Right hindlimb (tissue), 1 donor: ENCODE measurements at regions not wholly inside any gene's neighbourhood (a gene's known extent, or its start where the extent isn't known, plus 50 kb on each side); places are given as distances from the start of the nearest gene placed in this dataset.
"Not testable (repeated sequence)": the region's sequence is repeated elsewhere in the genome, so short reads cannot be mapped to it uniquely, and the experiment has no call there.

ENCODE experiments used
- DNase-seq: peaks from one replicate; pipeline ENCODE4 v3.0.0-alpha.2; 2018

GRCh38 chr3:152583963-152584362 lies 251.0 kb upstream of the P2RY1 start:
- DNase-seq, result peak; percentile 43

- no peak for DNase-seq
Measured at GRCh38 chr3:152586974-152587373, 248.0 kb upstream of the P2RY1 start.

GRCh38 chr3:152587861-152588260 lies 247.1 kb upstream of the P2RY1 start:
- DNase-seq, result no peak

GRCh38 chr3:152589644-152590043 lies 245.3 kb upstream of the P2RY1 start:
- no peak for DNase-seq

GRCh38 chr3:152591515-152591914 lies 243.4 kb upstream of the P2RY1 start:
- no peak for DNase-seq

GRCh38 chr3:152593242-152593641 lies 241.7 kb upstream of the P2RY1 start:
- no peak for DNase-seq

GRCh38 chr3:152595975-152596821 lies 238.7 kb upstream of the P2RY1 start:
- DNase-seq, result peak; percentile 51

GRCh38 chr3:152596832-152597231 lies 238.1 kb upstream of the P2RY1 start:
- DNase-seq, result not testable (repeated sequence)

GRCh38 chr3:152606146-152606545 lies 228.8 kb upstream of the P2RY1 start:
- DNase-seq, result no peak

GRCh38 chr3:152607179-152607578 lies 227.8 kb upstream of the P2RY1 start:
- DNase-seq, result no peak

GRCh38 chr3:152608696-152609594 lies 226.0 kb upstream of the P2RY1 start:
- no peak for DNase-seq

GRCh38 chr3:152609891-152610290 lies 225.0 kb upstream of the P2RY1 start:
- no peak for DNase-seq

- DNase-seq, result no peak
Measured at GRCh38 chr3:152610622-152611021, 224.3 kb upstream of the P2RY1 start.

GRCh38 chr3:152611905-152612304 lies 223.0 kb upstream of the P2RY1 start:
- peak; percentile 32 for DNase-seq

GRCh38 chr3:152613851-152614250 lies 221.1 kb upstream of the P2RY1 start:
- no peak for DNase-seq

- no peak for DNase-seq
Measured at GRCh38 chr3:152615681-152616080, 219.2 kb upstream of the P2RY1 start.

- no peak for DNase-seq
Measured at GRCh38 chr3:152617609-152618008, 217.3 kb upstream of the P2RY1 start.

GRCh38 chr3:152618529-152618928 lies 216.4 kb upstream of the P2RY1 start:
- DNase-seq, result no peak

GRCh38 chr3:152619691-152620090 lies 215.2 kb upstream of the P2RY1 start:
- DNase-seq, result no peak

GRCh38 chr3:152620395-152620794 lies 214.5 kb upstream of the P2RY1 start:
- no peak for DNase-seq

- no peak for DNase-seq
Measured at GRCh38 chr3:152621006-152621868, 213.7 kb upstream of the P2RY1 start.

- DNase-seq, result no peak
Measured at GRCh38 chr3:152621967-152622810, 212.7 kb upstream of the P2RY1 start.
